Astrocyte (in vitro differentiated cells and primary cell): ENCODE measurements at regions not wholly inside any gene's neighbourhood (a gene's known extent, or its start where the extent isn't known, plus 50 kb on each side); places are given as distances from the start of the nearest gene placed in this dataset.

Source experiments
- DNase-seq: peaks from one replicate; pipeline ENCODE4 v3.0.0-alpha.2; 2010; ENCODE audit warnings: low read depth
- FAIRE-seq: peaks from 2 replicates; lab custom pipeline; 2011; peaks lifted over from hg19 to GRCh38; lab: Jason Lieb, UNC
- H2AFZ ChIP-seq: 2 replicates; pipeline ENCODE4 v1.6.0; 2012; ENCODE audit warnings: low read depth, low read length, inconsistent platforms
- H3K27ac ChIP-seq: 2 replicates; pipeline ENCODE4 v1.5.1; 2011; ENCODE audit warnings: low read depth, low read length, inconsistent platforms
- H3K27me3 ChIP-seq: 2 replicates; pipeline ENCODE4 v1.6.0; 2011; ENCODE audit warnings: low read length, inconsistent platforms; ENCODE audit not compliant: insufficient read depth
- H3K36me3 ChIP-seq: 2 replicates; pipeline ENCODE4 v1.5.1; 2011; ENCODE audit warnings: low read length, inconsistent platforms; ENCODE audit not compliant: insufficient read depth
- H3K4me1 ChIP-seq: 2 replicates; pipeline ENCODE4 v1.5.1; 2011; ENCODE audit warnings: low read length, inconsistent platforms; ENCODE audit not compliant: insufficient read depth
- H3K4me2 ChIP-seq: 2 replicates; pipeline ENCODE4 v1.6.0; 2012; ENCODE audit warnings: low read length, inconsistent platforms
- H3K4me3 ChIP-seq: 2 replicates; pipeline ENCODE4 v1.5.1; 2011; ENCODE audit warnings: low read depth, mild to moderate bottlenecking, low read length, inconsistent platforms; ENCODE audit not compliant: insufficient read depth
- H3K79me2 ChIP-seq: 2 replicates; pipeline ENCODE4 v1.6.0; 2012; ENCODE audit warnings: mild to moderate bottlenecking, low read length, inconsistent platforms; ENCODE audit not compliant: insufficient read depth
- H3K9ac ChIP-seq: 2 replicates; pipeline ENCODE4 v1.6.0; 2012; ENCODE audit warnings: mild to moderate bottlenecking, low read length, inconsistent platforms
- H3K9me3 ChIP-seq: 2 replicates; pipeline ENCODE4 v1.5.1; 2012; ENCODE audit warnings: low read depth, mild to moderate bottlenecking, low read length, inconsistent platforms; ENCODE audit not compliant: insufficient read depth
- H4K20me1 ChIP-seq: 2 replicates; pipeline ENCODE4 v1.6.0; 2012; ENCODE audit warnings: low read length, inconsistent platforms; ENCODE audit not compliant: insufficient read depth
- H3K27ac Mint-ChIP-seq: one replicate; pipeline ENCODE4 v1.8.0; 2021; ENCODE audit warnings: mild to moderate bottlenecking, mixed read lengths; ENCODE audit not compliant: unreplicated experiment
- H3K27me3 Mint-ChIP-seq: one replicate; pipeline ENCODE4 v1.8.0; 2021; ENCODE audit warnings: low read depth, mixed read lengths; ENCODE audit not compliant: unreplicated experiment
- H3K36me3 Mint-ChIP-seq: one replicate; pipeline ENCODE4 v1.8.0; 2021; ENCODE audit warnings: low read depth, mixed read lengths; ENCODE audit not compliant: unreplicated experiment
- H3K4me1 Mint-ChIP-seq: one replicate; pipeline ENCODE4 v1.8.0; 2021; ENCODE audit warnings: low read depth, mixed read lengths; ENCODE audit not compliant: unreplicated experiment
- H3K4me3 Mint-ChIP-seq: one replicate; pipeline ENCODE4 v1.8.0; 2021; ENCODE audit warnings: mild to moderate bottlenecking, moderate library complexity, mixed read lengths; ENCODE audit not compliant: unreplicated experiment
- H3K9me3 Mint-ChIP-seq: one replicate; pipeline ENCODE4 v1.8.0; 2021; ENCODE audit warnings: mild to moderate bottlenecking, mixed read lengths; ENCODE audit not compliant: unreplicated experiment
- CTCF ChIP-seq: IDR thresholded peaks from 2 replicates; pipeline ENCODE4 v1.5.1; 2011; ENCODE audit warnings: low read depth, mild to moderate bottlenecking, inconsistent platforms, low read length, moderate library complexity; ENCODE audit not compliant: insufficient read depth
- EZH2 ChIP-seq: IDR thresholded peaks from 2 replicates; pipeline ENCODE4 v1.6.1; 2012; ENCODE audit warnings: mild to moderate bottlenecking, low read length, inconsistent platforms; ENCODE audit not compliant: insufficient read depth

- no peak overlapping the region for H3K4me3 ChIP-seq
- Mint-ChIP-seq H3K27ac (no peak overlapping the region), H3K36me3 (no peaks in the 10 kb centered on the region), H3K27me3 (no peaks in the 10 kb centered on the region), H3K4me3 (no peak overlapping the region), H3K9me3 (peaks cover 6% of the 10 kb centered on the region), H3K4me1 (peaks cover 19% of the 10 kb centered on the region)
- TF ChIP-seq EZH2, result no peak
- peaks cover 4% of the 10 kb centered on the region for H3K4me1 ChIP-seq
- no peaks in the 10 kb centered on the region for H4K20me1 ChIP-seq
- no peak overlapping the region for H3K9ac ChIP-seq
- H3K79me2 ChIP-seq, result no peaks in the 10 kb centered on the region
- FAIRE-seq (no peak), DNase-seq (no peak)
- H3K27ac ChIP-seq, result no peak overlapping the region
- H2AFZ ChIP-seq, result no peak overlapping the region
- H3K9me3 ChIP-seq, result no peaks in the 10 kb centered on the region
- no peak overlapping the region for H3K4me2 ChIP-seq
- H3K27me3 ChIP-seq, result no peaks in the 10 kb centered on the region
- no peaks in the 10 kb centered on the region for H3K36me3 ChIP-seq
These were observed 107.3 kb upstream of the DAPK1 start for GRCh38 chr9:87390361-87390760.

GRCh38 chr9:87392086-87392485 lies 105.6 kb upstream of the DAPK1 start:
- Mint-ChIP-seq H3K27me3 (no peaks in the 10 kb centered on the region), H3K36me3 (no peaks in the 10 kb centered on the region), H3K4me3 (no peak overlapping the region), H3K9me3 (peaks cover 6% of the 10 kb centered on the region), H3K27ac (no peak overlapping the region), H3K4me1 (peaks cover 9% of the 10 kb centered on the region)
- Histone ChIP-seq H3K27ac (no peak overlapping the region), H3K79me2 (no peaks in the 10 kb centered on the region), H4K20me1 (no peaks in the 10 kb centered on the region), H2AFZ (no peak overlapping the region), H3K4me1 (peaks cover 6% of the 10 kb centered on the region), H3K9ac (no peak overlapping the region), H3K4me3 (no peak overlapping the region), H3K27me3 (no peaks in the 10 kb centered on the region), H3K36me3 (no peaks in the 10 kb centered on the region), H3K4me2 (no peak overlapping the region), H3K9me3 (no peaks in the 10 kb centered on the region)
- TF ChIP-seq EZH2, result no peak
- TF ChIP-seq CTCF, result no peak
- DNase-seq (no peak), FAIRE-seq (no peak)

GRCh38 chr9:87393706-87394230 lies 103.9 kb upstream of the DAPK1 start:
- H3K4me3 Mint-ChIP-seq, result no peak overlapping the region
- DNase-seq, result no peak
- H3K27me3 Mint-ChIP-seq, result no peaks in the 10 kb centered on the region
- H3K27ac ChIP-seq, result no peak overlapping the region
- H3K4me2 ChIP-seq, result no peak overlapping the region
- H3K27ac Mint-ChIP-seq, result no peak overlapping the region
- H3K36me3 ChIP-seq, result no peaks in the 10 kb centered on the region
- no peak overlapping the region for H2AFZ ChIP-seq
- no peaks in the 10 kb centered on the region for H3K9me3 ChIP-seq
- H3K4me1 ChIP-seq, result peaks cover 2% of the 10 kb centered on the region
- no peak overlapping the region for H3K9ac ChIP-seq
- no peaks in the 10 kb centered on the region for H4K20me1 ChIP-seq
- FAIRE-seq, result no peak
- no peaks in the 10 kb centered on the region for H3K79me2 ChIP-seq
- H3K4me1 Mint-ChIP-seq, result peaks cover 4% of the 10 kb centered on the region
- TF ChIP-seq CTCF (no peak), EZH2 (no peak)
- H3K4me3 ChIP-seq, result no peak overlapping the region
- H3K9me3 Mint-ChIP-seq, result peaks cover 6% of the 10 kb centered on the region
- no peaks in the 10 kb centered on the region for H3K36me3 Mint-ChIP-seq
- no peaks in the 10 kb centered on the region for H3K27me3 ChIP-seq
